HUES6 (cell line): ENCODE measurements at regions not wholly inside any gene's neighbourhood (a gene's known extent, or its start where the extent isn't known, plus 50 kb on each side); places are given as distances from the start of the nearest gene placed in this dataset.

Source experiments
- H3K27ac ChIP-seq: 2 replicates; pipeline ENCODE4 v1.7.0; 2013; ENCODE audit warnings: low read depth, mild to moderate bottlenecking, low read length, inconsistent platforms
- H3K27me3 ChIP-seq: 2 replicates; pipeline ENCODE4 v1.6.1; 2013; ENCODE audit warnings: low read length; ENCODE audit not compliant: control insufficient read depth, insufficient read depth
- H3K36me3 ChIP-seq: 2 replicates; pipeline ENCODE4 v1.6.1; 2013; ENCODE audit warnings: low read length; ENCODE audit not compliant: control insufficient read depth, insufficient read depth
- H3K4me1 ChIP-seq: 2 replicates; pipeline ENCODE4 v1.6.1; 2013; ENCODE audit warnings: low read length; ENCODE audit not compliant: control insufficient read depth, insufficient read depth
- H3K4me3 ChIP-seq: 2 replicates; pipeline ENCODE4 v1.5.1; 2013; ENCODE audit warnings: low read depth, low read length
- H3K9ac ChIP-seq: one replicate; pipeline ENCODE4 v1.6.1; 2013; ENCODE audit warnings: mild to moderate bottlenecking, low read length
- H3K9me3 ChIP-seq: 2 replicates; pipeline ENCODE4 v1.6.1; 2013; ENCODE audit warnings: low read depth, low read length; ENCODE audit not compliant: control insufficient read depth, insufficient read depth

- Histone ChIP-seq H3K4me1 (peaks cover 20% of the 10 kb centered on the region), H3K36me3 (no peaks in the 10 kb centered on the region), H3K9ac (no peak overlapping the region), H3K9me3 (no peaks in the 10 kb centered on the region), H3K4me3 (peak overlapping the region; percentile 7; the same call in 1 of the 2 replicates), H3K27me3 (no peaks in the 10 kb centered on the region), H3K27ac (peak overlapping the region; percentile 1; the same call in 1 of the 2 replicates)
Measured at GRCh38 chr13:38606699-38607535, 80.0 kb upstream of the FREM2 start.

- no peak overlapping the region for H3K27ac ChIP-seq
- no peak overlapping the region for H3K9ac ChIP-seq
- H3K27me3 ChIP-seq = no peaks in the 10 kb centered on the region
- no peaks in the 10 kb centered on the region for H3K4me1 ChIP-seq
- no peak overlapping the region for H3K4me3 ChIP-seq
- no peaks in the 10 kb centered on the region for H3K36me3 ChIP-seq
- no peaks in the 10 kb centered on the region for H3K9me3 ChIP-seq
Measured at GRCh38 chr13:38617936-38618335, 68.9 kb upstream of the FREM2 start.

GRCh38 chr13:38618336-38618735, 68.5 kb upstream of the FREM2 start:
- H3K9ac ChIP-seq = no peak overlapping the region
- no peaks in the 10 kb centered on the region for H3K4me1 ChIP-seq
- H3K4me3 ChIP-seq = no peak overlapping the region
- no peaks in the 10 kb centered on the region for H3K36me3 ChIP-seq
- no peaks in the 10 kb centered on the region for H3K9me3 ChIP-seq
- H3K27me3 ChIP-seq = no peaks in the 10 kb centered on the region
- no peak overlapping the region for H3K27ac ChIP-seq

- Histone ChIP-seq H3K4me1 (peaks cover 2% of the 10 kb centered on the region; the same call in 1 of the 2 replicates), H3K27me3 (no peaks in the 10 kb centered on the region), H3K27ac (no peak overlapping the region), H3K9ac (no peak overlapping the region), H3K4me3 (no peak overlapping the region), H3K9me3 (no peaks in the 10 kb centered on the region), H3K36me3 (no peaks in the 10 kb centered on the region)
Measured at GRCh38 chr13:38618881-38619280, 68.0 kb upstream of the FREM2 start.

GRCh38 chr13:38620876-38621275, 66.0 kb upstream of the FREM2 start:
- H3K27me3 ChIP-seq = no peaks in the 10 kb centered on the region
- no peaks in the 10 kb centered on the region for H3K36me3 ChIP-seq

GRCh38 chr13:38624822-38625221, 62.1 kb upstream of the FREM2 start:
- H3K4me1 ChIP-seq = peaks cover 19% of the 10 kb centered on the region
- H3K27me3 ChIP-seq = no peaks in the 10 kb centered on the region
- no peaks in the 10 kb centered on the region for H3K9me3 ChIP-seq
- peak overlapping the region; percentile 35 for H3K9ac ChIP-seq
- no peaks in the 10 kb centered on the region for H3K36me3 ChIP-seq
- peak overlapping the region; percentile 35 for H3K4me3 ChIP-seq
- H3K27ac ChIP-seq = peak overlapping the region; percentile 86

More at GRCh38 chr13:38620876-38621275, 66.0 kb upstream of the FREM2 start:
- H3K4me1 ChIP-seq = peaks cover 19% of the 10 kb centered on the region
- H3K4me3 ChIP-seq = no peak overlapping the region
- H3K9me3 ChIP-seq = no peaks in the 10 kb centered on the region
- no peak overlapping the region for H3K27ac ChIP-seq
- no peak overlapping the region for H3K9ac ChIP-seq

- no peak overlapping the region for H3K9ac ChIP-seq
Measured at GRCh38 chr13:38628554-38628953, 58.3 kb upstream of the FREM2 start.

GRCh38 chr13:38630780-38631179, 56.1 kb upstream of the FREM2 start:
- H3K4me3 ChIP-seq = no peak overlapping the region
- H3K4me1 ChIP-seq = no peaks in the 10 kb centered on the region
- H3K9me3 ChIP-seq = no peaks in the 10 kb centered on the region
- no peak overlapping the region for H3K9ac ChIP-seq
- no peak overlapping the region for H3K27ac ChIP-seq
- H3K27me3 ChIP-seq = no peaks in the 10 kb centered on the region
- no peaks in the 10 kb centered on the region for H3K36me3 ChIP-seq

More at GRCh38 chr13:38628554-38628953, 58.3 kb upstream of the FREM2 start:
- H3K27me3 ChIP-seq = no peaks in the 10 kb centered on the region
- no peak overlapping the region for H3K27ac ChIP-seq
- H3K4me1 ChIP-seq = peaks cover 19% of the 10 kb centered on the region
- H3K9me3 ChIP-seq = no peaks in the 10 kb centered on the region
- no peaks in the 10 kb centered on the region for H3K36me3 ChIP-seq
- H3K4me3 ChIP-seq = no peak overlapping the region

GRCh38 chr13:38635030-38635429, 51.8 kb upstream of the FREM2 start:
- H3K27ac ChIP-seq = no peak overlapping the region
- no peak overlapping the region for H3K4me3 ChIP-seq
- no peaks in the 10 kb centered on the region for H3K27me3 ChIP-seq
- H3K9me3 ChIP-seq = no peaks in the 10 kb centered on the region
- no peaks in the 10 kb centered on the region for H3K4me1 ChIP-seq
- no peak overlapping the region for H3K9ac ChIP-seq
- no peaks in the 10 kb centered on the region for H3K36me3 ChIP-seq

- no peaks in the 10 kb centered on the region for H3K9me3 ChIP-seq
- no peaks in the 10 kb centered on the region for H3K4me1 ChIP-seq
- no peak overlapping the region for H3K9ac ChIP-seq
- H3K4me3 ChIP-seq = no peak overlapping the region
- H3K27me3 ChIP-seq = no peaks in the 10 kb centered on the region
- no peaks in the 10 kb centered on the region for H3K36me3 ChIP-seq
- no peak overlapping the region for H3K27ac ChIP-seq
Measured at GRCh38 chr13:38636073-38636472, 50.8 kb upstream of the FREM2 start.

GRCh38 chr13:38636761-38637160, 50.1 kb upstream of the FREM2 start:
- no peak overlapping the region for H3K9ac ChIP-seq
- no peaks in the 10 kb centered on the region for H3K36me3 ChIP-seq
- H3K4me3 ChIP-seq = no peak overlapping the region
- H3K27ac ChIP-seq = no peak overlapping the region
- H3K9me3 ChIP-seq = no peaks in the 10 kb centered on the region
- no peaks in the 10 kb centered on the region for H3K4me1 ChIP-seq
- no peaks in the 10 kb centered on the region for H3K27me3 ChIP-seq
